ENCODE measurements at regions not wholly inside any gene's neighbourhood (a gene's known extent, or its start where the extent isn't known, plus 50 kb on each side); places are given as distances from the start of the nearest gene placed in this dataset.

DNA sequence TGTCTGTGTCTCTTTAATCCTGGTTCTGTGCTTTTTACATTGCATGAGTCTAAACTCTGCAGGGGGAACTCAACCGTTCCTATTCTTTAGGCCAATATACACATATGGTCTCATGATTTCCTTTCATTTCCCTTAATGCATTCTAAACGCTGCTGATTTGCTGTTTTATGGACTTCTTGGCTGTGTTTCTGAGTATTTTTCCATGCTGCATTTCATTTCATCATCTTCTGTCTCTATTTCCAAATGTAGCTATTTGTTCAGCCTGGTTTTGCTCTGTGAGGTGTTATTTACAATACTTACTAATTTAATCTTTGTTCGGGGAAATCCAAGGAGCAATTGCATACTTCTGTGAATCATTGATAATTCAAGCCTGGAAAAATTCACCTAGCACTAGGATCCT lies 897.2 kb downstream of the TSN start:
- Mint-ChIP-seq H3K9me3 (peaks cover 3% of the 10 kb centered on the region), H3K4me1 (no peaks in the 10 kb centered on the region), H3K27ac (no peak overlapping the region), H3K4me3 (no peak overlapping the region), H3K36me3 (no peaks in the 10 kb centered on the region), H3K27me3 (no peaks in the 10 kb centered on the region)
- no peak for ATAC-seq

DNA sequence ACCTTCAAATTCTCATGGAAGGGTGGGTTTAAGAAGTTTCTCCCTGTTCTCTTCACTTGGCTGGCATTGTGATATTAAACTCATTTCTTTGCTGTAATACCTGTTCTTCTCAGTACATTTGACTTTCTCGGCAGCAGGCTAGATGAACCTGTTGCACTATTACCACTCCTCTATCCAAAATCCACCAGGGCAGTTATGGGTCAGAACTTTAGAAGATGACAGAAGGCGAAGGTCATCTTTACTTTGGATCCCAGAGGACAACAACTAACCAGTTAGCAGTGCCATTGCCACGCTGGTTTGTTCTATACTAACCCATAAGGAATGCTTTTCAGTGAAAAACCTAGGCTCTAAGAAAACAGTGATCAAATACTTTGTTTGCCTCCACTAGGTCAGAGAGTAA lies 901.0 kb downstream of the TSN start:
- Mint-ChIP-seq H3K27ac (no peak overlapping the region), H3K4me3 (no peak overlapping the region), H3K9me3 (no peaks in the 10 kb centered on the region), H3K36me3 (no peaks in the 10 kb centered on the region), H3K4me1 (no peaks in the 10 kb centered on the region), H3K27me3 (no peaks in the 10 kb centered on the region)
- no peak for ATAC-seq

DNA sequence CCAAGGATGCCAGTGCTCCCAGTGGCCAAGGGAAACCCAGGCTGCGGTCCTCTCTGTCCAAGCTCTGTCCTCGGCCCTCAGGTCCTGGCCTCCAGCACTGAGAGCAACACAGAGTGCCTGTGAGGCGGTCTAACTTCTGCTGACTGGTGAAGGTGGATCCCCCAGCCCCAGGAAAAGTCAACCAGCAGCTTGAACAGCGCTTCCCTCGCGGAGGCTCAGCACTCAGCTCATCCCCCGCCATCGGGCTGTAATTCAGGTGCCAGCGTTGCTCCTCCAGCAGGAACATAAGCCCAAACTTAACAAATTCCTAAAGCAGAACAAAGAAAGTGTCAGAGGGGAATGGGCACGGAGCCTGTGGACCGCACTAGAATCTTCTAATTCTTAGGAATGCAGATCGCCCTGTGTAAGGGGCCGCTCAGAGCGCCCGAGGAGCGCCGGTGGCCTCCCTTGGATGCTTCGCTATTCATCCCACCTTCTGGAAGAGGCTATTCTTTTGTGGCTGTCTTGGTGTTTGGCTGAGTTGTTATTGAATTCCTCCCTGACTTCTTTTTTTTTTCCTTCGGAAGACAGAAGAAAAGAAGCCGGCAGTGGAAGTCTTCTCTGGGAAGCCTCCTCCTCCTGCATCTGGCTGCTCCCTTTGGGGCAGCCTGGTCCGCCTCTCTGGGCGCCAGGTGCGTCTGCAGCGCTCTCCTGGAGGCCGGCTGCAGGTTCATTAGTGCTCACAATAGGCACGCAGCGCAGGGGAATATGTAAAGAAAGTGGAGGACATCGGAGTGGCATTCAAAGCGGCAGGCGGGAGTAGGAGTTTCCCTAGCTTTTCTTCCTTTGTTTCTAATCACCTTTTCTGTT lies 905.6 kb downstream of the TSN start:
- no peak for ATAC-seq
- Mint-ChIP-seq H3K27me3 (no peaks in the 10 kb centered on the region), H3K27ac (no peak overlapping the region), H3K4me1 (no peaks in the 10 kb centered on the region), H3K9me3 (no peaks in the 10 kb centered on the region), H3K4me3 (no peak overlapping the region), H3K36me3 (no peaks in the 10 kb centered on the region)

DNA sequence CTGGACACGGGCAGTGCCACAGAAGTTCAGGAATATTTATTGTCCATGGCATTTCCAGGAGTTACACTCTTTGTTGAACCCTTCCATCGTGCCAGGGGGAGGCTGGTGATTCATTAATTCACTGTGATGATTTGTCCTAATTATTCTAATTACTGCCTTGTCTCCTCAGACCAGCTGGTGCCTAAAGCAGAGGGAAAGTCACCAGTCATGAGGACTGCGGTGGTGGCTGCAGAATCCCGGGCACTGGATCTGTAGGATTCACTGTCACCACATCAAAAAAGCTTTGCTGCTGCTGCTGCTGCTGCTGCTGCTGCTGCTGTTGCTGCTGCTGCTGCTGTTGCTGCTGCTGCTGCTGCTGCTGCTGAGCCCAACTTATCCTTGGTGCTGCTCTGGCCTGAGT lies 908.2 kb downstream of the TSN start:
- Mint-ChIP-seq H3K36me3 (no peaks in the 10 kb centered on the region), H3K9me3 (no peaks in the 10 kb centered on the region), H3K27ac (no peak overlapping the region), H3K4me1 (no peaks in the 10 kb centered on the region), H3K27me3 (no peaks in the 10 kb centered on the region), H3K4me3 (no peak overlapping the region)
- ATAC-seq = no peak

DNA sequence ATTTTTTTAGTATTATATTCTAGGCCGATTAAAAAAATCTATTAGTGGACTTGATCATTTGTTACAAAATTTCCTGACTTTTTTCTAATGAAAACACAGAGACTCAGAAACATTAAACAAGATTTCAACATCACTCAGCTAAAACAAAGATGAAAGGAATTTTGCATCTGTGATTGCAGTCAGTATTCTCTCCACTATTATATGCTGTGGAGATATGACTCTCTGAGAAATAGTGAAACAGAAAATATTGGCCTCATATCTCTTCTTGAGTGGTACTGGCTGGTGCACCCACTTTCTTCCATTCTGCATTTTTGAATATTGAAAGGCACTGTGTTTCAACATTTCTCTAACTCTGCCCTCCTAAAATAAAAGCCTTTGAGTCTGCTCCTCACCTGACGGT lies 914.2 kb downstream of the TSN start:
- Mint-ChIP-seq H3K27me3 (no peaks in the 10 kb centered on the region), H3K36me3 (no peaks in the 10 kb centered on the region), H3K9me3 (no peaks in the 10 kb centered on the region), H3K27ac (no peak overlapping the region), H3K4me3 (no peak overlapping the region), H3K4me1 (no peaks in the 10 kb centered on the region)
- ATAC-seq = no peak

DNA sequence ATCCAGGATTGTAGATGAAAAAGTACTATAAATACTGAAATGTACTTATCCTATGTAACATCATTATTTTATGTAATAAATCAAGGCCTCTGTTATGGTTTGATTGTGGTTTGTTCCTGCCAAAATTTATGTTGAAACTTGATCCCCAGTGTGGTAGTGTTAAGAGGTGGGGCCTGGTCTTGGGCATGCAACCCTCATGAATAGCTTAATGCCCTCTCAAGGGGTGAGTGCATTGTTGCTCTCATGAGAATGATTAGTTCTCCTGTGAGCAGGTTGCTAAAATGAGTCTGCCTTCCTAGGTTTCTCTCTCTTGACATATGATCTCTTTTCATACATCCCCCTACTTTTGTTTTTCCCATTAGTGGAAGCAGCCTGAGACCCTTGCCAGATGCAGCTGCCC lies 915.4 kb downstream of the TSN start:
- Mint-ChIP-seq H3K27ac (no peak overlapping the region), H3K9me3 (peaks cover 2% of the 10 kb centered on the region), H3K4me1 (no peaks in the 10 kb centered on the region), H3K36me3 (no peaks in the 10 kb centered on the region), H3K27me3 (no peaks in the 10 kb centered on the region), H3K4me3 (no peak overlapping the region)
- ATAC-seq = no peak

DNA sequence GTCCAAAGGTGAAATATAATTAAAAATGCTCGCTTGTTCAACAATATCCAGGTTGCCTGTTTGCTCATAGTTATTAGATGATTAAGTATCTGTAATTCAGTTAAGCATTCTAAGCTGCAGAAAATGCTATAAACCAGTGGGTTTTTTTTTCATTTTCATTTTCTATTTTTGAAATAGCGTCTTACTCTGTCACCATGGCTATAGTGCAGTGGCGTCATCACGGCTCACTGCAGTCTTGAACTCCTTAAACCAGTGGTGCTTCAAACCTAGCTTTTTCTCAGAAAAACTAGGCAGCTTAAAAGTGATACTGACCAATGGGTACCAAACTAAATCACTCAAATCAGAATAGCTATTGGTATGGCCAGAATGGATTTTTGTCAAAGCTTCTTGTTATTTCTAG lies 925.2 kb downstream of the TSN start:
- peaks cover 3% of the 10 kb centered on the region for H3K9me3 Mint-ChIP-seq
- no peaks in the 10 kb centered on the region for H3K36me3 Mint-ChIP-seq
- no peaks in the 10 kb centered on the region for H3K4me1 Mint-ChIP-seq
- no peaks in the 10 kb centered on the region for H3K27me3 Mint-ChIP-seq
- H3K4me3 Mint-ChIP-seq = no peak overlapping the region
- ATAC-seq = no peak
- no peak overlapping the region for H3K27ac Mint-ChIP-seq

DNA sequence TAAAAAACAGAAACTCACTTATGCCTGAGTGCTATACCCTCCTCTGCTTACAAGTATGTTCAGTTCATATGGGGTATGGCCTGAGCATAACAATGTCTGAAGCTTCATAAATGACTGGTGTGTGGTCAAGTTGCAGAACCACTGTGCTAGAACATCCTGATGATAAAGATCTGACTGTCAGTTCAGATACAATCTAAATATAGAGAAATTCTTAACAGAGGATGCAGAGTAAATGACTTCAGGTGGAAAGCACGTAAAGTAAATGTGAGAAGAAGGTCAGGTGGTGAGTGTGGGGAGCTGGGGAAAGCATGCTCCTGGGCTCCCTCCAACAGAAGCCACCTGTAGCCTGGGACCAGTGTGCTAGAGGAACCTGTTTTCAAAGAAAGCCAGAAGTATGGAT lies 926.2 kb downstream of the TSN start:
- ATAC-seq = no peak
- Mint-ChIP-seq H3K27ac (no peak overlapping the region), H3K4me1 (no peaks in the 10 kb centered on the region), H3K36me3 (no peaks in the 10 kb centered on the region), H3K27me3 (no peaks in the 10 kb centered on the region), H3K9me3 (peaks cover 3% of the 10 kb centered on the region), H3K4me3 (no peak overlapping the region)

DNA sequence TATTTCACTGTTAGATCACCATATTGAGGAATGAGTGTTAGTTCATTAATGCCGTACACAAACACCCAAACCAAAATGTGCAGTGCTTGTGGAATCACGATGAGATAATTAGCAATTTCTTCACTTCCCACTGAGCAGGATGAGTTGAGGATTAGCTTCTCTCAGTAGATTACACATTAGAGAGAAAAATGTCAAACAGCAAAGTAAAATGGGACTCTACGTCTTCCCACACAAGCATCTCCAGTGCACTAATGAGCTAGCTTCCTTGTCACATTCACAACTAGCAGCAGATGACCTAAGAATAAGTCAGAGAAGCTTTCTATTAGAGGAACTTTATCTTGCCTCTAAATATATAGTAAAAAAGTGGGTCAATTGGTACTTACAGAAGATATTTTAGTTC lies 926.9 kb downstream of the TSN start:
- H3K9me3 Mint-ChIP-seq = peaks cover 3% of the 10 kb centered on the region
- no peak for ATAC-seq
- H3K27me3 Mint-ChIP-seq = no peaks in the 10 kb centered on the region
- no peaks in the 10 kb centered on the region for H3K36me3 Mint-ChIP-seq
- no peak overlapping the region for H3K4me3 Mint-ChIP-seq
- H3K27ac Mint-ChIP-seq = no peak overlapping the region
- no peaks in the 10 kb centered on the region for H3K4me1 Mint-ChIP-seq

DNA sequence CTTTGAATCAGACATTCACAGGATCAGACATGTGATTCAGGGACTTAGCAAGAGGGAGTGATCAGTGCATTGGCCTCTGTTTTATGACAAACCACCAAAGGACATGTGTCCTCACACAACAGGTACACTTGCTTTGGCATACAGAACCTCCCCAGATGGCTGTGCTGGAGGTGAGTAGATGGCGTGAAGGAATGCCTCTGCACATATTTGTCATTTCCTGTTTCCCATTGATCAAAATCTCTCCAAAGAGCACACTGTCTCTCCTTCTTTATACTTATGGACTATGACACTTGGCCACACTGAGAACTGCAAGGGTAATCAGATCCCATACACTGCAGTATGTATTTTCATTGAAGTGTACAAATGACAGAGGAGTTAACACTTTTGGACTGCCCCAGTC lies 927.6 kb downstream of the TSN start:
- H3K4me3 Mint-ChIP-seq = no peak overlapping the region
- ATAC-seq = no peak
- no peaks in the 10 kb centered on the region for H3K27me3 Mint-ChIP-seq
- no peak overlapping the region for H3K27ac Mint-ChIP-seq
- H3K9me3 Mint-ChIP-seq = peaks cover 3% of the 10 kb centered on the region
- H3K36me3 Mint-ChIP-seq = no peaks in the 10 kb centered on the region
- H3K4me1 Mint-ChIP-seq = no peaks in the 10 kb centered on the region

DNA sequence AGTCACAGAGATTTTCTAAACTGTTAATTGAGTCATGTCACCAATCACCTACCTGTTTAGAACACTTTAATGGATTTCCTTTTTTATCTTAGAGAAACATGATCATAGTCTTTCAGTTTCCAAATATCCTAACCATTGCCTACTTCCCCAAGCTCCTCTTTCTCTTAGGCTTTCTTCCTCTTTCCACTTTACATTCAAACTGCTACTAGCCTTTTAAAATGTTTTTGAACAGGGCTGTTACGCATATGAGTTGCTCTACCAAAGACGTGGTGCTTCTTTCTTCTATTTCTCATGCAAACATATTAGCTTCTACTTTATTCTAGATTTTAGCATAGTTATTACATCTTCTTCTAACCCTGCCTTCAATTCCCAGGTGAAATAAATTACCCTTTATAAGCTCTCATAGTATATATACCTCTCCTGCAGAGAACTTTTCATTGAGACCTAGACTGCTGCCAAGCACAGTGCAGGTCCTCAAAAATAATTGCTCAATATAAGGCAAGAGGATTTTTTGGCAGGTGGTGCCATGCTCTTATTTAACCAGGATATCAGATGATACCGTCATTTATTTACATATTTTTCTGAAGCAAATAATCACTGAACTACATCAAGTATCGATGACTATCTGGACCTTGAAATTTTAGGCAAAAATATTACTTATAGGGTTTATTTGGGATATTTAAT lies 937.1 kb downstream of the TSN start:
- Mint-ChIP-seq H3K36me3 (no peaks in the 10 kb centered on the region), H3K9me3 (peaks cover 4% of the 10 kb centered on the region), H3K4me3 (no peak overlapping the region), H3K27ac (no peak overlapping the region), H3K27me3 (no peaks in the 10 kb centered on the region), H3K4me1 (no peaks in the 10 kb centered on the region)
- no peak for ATAC-seq

DNA sequence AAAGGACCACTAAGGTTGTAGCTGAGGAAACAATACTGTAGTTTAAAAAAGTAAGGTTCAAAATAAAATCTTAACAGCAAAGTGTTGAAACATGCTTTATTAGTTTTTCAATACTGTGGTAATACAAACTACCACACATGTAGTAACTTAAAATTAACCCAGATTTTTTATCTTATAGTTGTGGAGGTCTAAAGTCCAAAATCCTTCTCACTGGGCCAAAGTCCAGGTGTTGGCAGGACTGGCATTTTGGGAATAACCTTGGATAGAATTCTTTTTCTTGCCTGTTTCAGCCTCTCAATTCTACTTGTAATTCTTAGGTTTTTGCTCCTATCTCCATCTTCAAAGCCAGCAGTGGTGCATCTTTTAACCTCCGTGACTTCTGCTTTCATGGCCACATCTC lies 942.0 kb downstream of the TSN start:
- no peaks in the 10 kb centered on the region for H3K36me3 Mint-ChIP-seq
- no peak overlapping the region for H3K4me3 Mint-ChIP-seq
- peaks cover 4% of the 10 kb centered on the region for H3K9me3 Mint-ChIP-seq
- H3K4me1 Mint-ChIP-seq = no peaks in the 10 kb centered on the region
- no peak for ATAC-seq
- no peaks in the 10 kb centered on the region for H3K27me3 Mint-ChIP-seq
- H3K27ac Mint-ChIP-seq = no peak overlapping the region

DNA sequence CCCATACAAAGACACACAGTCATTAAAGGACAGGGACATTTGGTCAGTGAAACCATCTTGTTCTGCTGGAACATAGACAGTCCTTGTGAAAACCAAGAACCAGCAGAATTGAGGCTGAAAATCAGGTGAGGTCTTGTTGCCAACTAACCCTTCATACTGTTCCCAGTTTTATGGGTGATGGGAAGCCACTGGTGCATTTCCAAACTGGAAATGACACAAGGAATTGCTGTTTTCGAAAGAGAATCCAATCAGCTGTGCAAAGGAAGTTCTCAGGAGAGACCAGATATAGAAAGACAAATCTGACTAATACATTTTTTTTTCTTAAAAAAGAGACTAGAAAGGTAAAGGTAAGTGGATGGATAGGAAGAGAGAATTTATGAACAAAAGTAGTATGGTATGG lies 948.2 kb downstream of the TSN start:
- Mint-ChIP-seq H3K4me3 (no peak overlapping the region), H3K4me1 (no peaks in the 10 kb centered on the region), H3K36me3 (no peaks in the 10 kb centered on the region), H3K9me3 (peaks cover 3% of the 10 kb centered on the region), H3K27me3 (no peaks in the 10 kb centered on the region), H3K27ac (no peak overlapping the region)
- no peak for ATAC-seq

DNA sequence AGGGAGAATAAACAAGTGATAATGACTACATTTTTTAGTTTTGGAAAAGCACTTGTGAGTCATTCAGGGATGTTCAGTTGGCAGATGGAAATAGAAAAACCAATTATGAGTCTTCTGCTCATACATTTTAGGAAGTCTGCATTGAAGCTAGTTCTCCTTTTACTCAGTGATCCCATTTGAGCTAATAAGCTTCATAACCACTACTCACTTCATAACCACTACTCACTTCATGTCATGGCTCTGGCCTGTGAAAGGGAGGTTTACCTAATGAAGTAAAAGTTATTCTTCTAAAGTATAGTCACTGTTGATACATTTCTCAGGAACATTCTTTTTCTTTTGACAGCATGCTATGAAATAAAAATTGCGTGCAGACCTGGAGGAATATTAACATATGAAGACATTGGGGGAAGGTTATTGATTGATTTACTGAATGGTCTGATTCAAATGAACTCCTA lies 948.7 kb downstream of the TSN start:
- Mint-ChIP-seq H3K4me1 (no peaks in the 10 kb centered on the region), H3K27ac (no peak overlapping the region), H3K4me3 (no peak overlapping the region)

DNA sequence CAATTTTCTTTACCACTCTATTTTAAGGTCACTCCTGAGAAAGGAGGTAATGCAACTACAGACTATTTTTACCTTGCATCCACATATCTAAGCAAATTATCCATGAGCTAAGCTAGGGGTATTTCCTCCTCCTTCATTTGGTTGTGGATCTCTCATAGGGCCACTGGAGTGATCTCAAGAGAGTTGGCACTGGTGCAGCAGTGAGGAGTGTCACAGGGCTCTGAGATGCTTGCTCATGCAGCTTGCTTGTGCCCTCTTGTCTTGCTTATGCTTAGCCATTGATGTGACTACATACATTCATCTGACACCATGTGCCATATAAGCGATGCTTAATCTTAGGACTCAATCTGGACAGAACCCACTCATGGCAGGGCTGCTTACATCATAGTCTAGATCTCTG lies 950.3 kb downstream of the TSN start:
- ATAC-seq = no peak
- no peaks in the 10 kb centered on the region for H3K4me1 Mint-ChIP-seq
- no peaks in the 10 kb centered on the region for H3K27me3 Mint-ChIP-seq
- H3K27ac Mint-ChIP-seq = no peak overlapping the region
- peaks cover 5% of the 10 kb centered on the region for H3K9me3 Mint-ChIP-seq
- H3K4me3 Mint-ChIP-seq = no peak overlapping the region
- no peaks in the 10 kb centered on the region for H3K36me3 Mint-ChIP-seq

More for the DNA sequence above, 948.7 kb downstream of the TSN start:
- Mint-ChIP-seq H3K27me3 (no peaks in the 10 kb centered on the region), H3K9me3 (peaks cover 3% of the 10 kb centered on the region), H3K36me3 (no peaks in the 10 kb centered on the region)
- no peak for ATAC-seq

DNA sequence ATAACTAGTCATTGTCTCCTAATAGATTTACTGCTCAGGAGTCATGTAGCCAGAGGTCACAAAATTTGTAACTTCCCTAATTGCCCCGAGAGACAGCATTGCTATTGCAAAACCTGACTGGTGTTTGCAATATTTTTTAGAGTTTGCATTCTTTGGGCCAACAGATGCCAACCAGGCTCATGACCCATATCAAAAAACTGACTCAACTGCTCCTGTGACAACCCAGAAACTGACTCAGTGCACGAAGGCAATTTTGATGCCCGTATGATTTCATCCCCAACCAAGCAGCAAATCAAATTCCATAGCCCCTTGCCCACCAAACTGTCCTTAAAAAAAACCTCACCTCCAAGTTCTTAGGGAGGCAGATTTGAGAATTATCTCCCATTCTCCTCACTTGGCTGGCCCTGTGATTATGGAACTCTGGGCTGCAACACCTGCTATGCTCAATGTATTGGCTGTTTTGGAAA lies 951.3 kb downstream of the TSN start:
- ATAC-seq = no peak
- Mint-ChIP-seq H3K4me1 (no peaks in the 10 kb centered on the region), H3K27ac (no peak overlapping the region), H3K4me3 (no peak overlapping the region), H3K9me3 (peaks cover 5% of the 10 kb centered on the region), H3K27me3 (no peaks in the 10 kb centered on the region), H3K36me3 (no peaks in the 10 kb centered on the region)

All from stimulated activated memory B cell treated with anti-CD40 and anti-IgM and Interleukin-4, amounts not matched to agents 10 μg/mL and 1 μg/mL and 100 μg/mL, for 72 hours (primary cell).